ENCODE measurements at regions not wholly inside any gene's neighbourhood (a gene's known extent, or its start where the extent isn't known, plus 50 kb on each side); places are given as distances from the start of the nearest gene placed in this dataset.

DNA sequence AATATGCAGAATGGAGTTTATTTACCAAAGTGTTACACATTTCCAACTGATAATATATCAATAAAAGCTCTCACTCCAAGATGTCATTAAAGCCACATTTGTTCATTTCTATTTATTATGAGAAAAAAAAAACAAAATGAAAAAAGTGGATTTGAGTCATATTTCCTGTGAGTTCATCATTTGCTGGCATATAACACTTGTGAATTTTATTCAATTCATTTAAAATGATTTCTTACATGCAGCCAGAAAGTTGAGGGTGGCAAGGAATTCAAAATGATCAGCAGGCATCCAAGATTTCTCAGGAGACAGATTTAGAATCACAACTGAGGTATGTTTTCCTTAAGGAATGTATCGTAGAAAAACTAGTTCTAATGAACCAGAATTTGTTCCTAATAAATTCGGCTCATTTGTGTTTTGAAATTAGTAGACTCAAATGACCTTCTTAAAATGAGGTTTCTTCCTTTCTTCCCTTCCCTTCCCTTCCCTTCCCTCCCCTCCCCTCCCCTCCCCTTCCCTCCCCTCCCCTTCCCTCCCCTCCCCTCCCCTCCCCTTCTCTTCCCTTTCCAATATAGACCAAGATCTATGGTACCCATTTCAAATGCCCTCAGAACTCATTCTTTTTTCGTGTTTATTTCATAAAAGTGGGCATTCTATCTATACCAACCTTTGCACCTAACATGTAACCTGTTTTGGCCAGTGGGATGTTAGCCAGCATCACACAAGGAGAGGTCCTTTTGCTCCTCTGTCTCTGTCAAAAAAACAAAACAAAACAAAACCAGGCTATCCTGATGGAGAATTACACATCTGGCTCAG lies 357.9 kb upstream of the TSHZ2 start:
- intact Hi-C loops (cut with DNase I) = no loop called here
- TF ChIP-seq, protein P1, sequence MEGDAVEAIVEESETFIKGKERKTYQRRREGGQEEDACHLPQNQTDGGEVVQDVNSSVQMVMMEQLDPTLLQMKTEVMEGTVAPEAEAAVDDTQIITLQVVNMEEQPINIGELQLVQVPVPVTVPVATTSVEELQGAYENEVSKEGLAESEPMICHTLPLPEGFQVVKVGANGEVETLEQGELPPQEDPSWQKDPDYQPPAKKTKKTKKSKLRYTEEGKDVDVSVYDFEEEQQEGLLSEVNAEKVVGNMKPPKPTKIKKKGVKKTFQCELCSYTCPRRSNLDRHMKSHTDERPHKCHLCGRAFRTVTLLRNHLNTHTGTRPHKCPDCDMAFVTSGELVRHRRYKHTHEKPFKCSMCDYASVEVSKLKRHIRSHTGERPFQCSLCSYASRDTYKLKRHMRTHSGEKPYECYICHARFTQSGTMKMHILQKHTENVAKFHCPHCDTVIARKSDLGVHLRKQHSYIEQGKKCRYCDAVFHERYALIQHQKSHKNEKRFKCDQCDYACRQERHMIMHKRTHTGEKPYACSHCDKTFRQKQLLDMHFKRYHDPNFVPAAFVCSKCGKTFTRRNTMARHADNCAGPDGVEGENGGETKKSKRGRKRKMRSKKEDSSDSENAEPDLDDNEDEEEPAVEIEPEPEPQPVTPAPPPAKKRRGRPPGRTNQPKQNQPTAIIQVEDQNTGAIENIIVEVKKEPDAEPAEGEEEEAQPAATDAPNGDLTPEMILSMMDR (IDR thresholded peaks at IDR 0.05) = no peak
- Histone ChIP-seq H3K27ac (no peak overlapping the region), H3K4me3 (no peak overlapping the region), H3K9me3 (no peaks in the 10 kb centered on the region), H3K4me1 (no peaks in the 10 kb centered on the region), H3K36me3 (no peaks in the 10 kb centered on the region), H3K27me3 (no peaks in the 10 kb centered on the region)
- no peak for DNase-seq (ENCODE audit: low spot score in 2 of 2)

DNA sequence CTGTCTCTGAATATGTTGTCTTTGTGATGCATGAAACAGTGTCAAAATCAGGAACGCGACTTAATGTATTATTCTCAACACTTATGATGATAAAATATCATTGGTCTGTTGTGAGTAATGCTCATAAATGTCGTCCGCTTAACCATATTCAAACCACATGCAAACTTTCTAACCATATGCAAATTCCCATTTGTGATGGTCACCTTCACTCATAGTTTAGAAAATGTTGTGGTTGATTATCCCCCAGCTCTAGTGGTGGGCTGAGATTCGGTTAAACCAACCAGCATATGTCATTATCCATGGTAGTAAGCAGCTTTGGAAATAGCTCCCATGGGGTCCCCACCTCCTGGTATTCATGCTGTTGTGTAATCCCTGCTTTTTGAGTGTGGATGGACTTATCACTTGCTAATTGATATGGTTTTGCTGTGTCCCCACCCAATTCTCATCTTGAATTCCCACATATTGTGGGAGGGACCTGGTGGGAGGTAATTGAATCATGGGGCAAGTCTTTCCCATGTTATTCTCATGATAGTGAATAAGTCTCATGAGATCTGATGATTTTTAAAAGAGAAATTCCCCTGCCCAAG lies 360.0 kb upstream of the TSHZ2 start:
- H3K9me3 ChIP-seq = no peaks in the 10 kb centered on the region
- TF ChIP-seq, protein P1 (IDR thresholded peaks at IDR 0.05) = no peak
- intact Hi-C loops (cut with DNase I) = no loop called here
- no peak for DNase-seq (ENCODE audit: low spot score in 2 of 2)
- no peak overlapping the region for H3K27ac ChIP-seq
- H3K4me3 ChIP-seq = no peak overlapping the region
- H3K4me1 ChIP-seq = no peaks in the 10 kb centered on the region
- H3K27me3 ChIP-seq = no peaks in the 10 kb centered on the region
- no peaks in the 10 kb centered on the region for H3K36me3 ChIP-seq

DNA sequence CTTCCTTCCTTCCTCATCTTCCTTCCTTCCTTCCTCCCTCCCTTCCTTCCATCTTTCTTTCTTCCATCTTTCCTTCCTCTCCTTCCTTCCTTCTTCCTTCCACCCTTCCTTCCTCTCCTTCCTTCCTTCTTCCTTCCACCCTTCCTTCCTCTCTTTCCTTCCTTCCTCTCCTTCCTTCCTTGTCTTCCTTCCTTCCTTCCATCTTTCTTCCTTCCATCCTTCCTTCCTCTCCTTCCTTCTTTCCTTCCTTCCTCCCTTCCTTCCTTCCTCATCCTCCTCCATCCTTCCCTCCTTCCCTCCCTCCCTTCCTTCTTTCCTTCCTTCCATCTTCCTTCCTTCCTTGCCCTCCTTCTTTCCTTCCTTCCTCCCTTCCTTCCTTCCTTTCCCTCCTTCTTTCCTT lies 361.4 kb upstream of the TSHZ2 start:
- Histone ChIP-seq H3K9me3 (no peaks in the 10 kb centered on the region), H3K36me3 (no peaks in the 10 kb centered on the region), H3K27me3 (no peaks in the 10 kb centered on the region), H3K4me1 (no peaks in the 10 kb centered on the region), H3K4me3 (no peak overlapping the region), H3K27ac (no peak overlapping the region)
- DNase-seq (ENCODE audit: low spot score in 2 of 2) = no peak
- intact Hi-C loops (cut with DNase I) = no loop called here
- TF ChIP-seq, protein P1 (IDR thresholded peaks at IDR 0.05) = no peak

DNA sequence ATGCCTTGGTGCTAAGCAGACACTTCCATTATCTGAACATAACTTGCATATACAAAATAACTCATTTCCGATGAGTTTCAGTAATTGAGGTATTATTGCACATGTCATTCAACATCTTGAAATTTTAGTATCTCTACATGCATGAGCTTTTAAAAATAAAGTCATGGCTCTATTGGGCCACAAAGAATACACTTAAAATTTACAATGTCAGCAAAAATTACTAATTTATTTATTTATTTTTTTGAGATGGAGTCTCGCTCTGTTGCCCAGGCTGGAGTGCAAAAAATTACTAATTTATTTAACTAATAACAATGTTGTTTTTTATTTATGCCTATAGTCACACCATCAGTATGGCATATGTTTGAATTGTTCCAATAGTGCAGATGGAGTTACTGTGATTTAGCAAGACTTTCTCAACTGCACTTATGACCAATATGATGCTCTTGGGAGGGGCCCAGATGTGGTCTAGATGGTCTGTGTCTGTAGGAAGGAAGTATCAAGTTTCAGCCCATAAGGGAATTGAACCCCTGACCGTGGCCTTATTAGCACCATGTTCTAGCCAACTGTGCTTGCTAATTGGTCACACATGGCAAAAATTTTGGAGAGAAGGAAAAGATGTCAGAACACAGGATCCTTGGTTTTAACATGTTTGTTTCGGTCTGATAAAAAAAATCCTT lies 370.7 kb upstream of the TSHZ2 start:
- Histone ChIP-seq H3K27ac (no peak overlapping the region), H3K4me1 (no peaks in the 10 kb centered on the region), H3K36me3 (no peaks in the 10 kb centered on the region), H3K4me3 (no peak overlapping the region), H3K9me3 (no peaks in the 10 kb centered on the region), H3K27me3 (no peaks in the 10 kb centered on the region)
- intact Hi-C loops (cut with DNase I) = no loop called here
- TF ChIP-seq, protein P1 (IDR thresholded peaks at IDR 0.05) = no peak
- DNase-seq (ENCODE audit: low spot score in 2 of 2) = no peak

DNA sequence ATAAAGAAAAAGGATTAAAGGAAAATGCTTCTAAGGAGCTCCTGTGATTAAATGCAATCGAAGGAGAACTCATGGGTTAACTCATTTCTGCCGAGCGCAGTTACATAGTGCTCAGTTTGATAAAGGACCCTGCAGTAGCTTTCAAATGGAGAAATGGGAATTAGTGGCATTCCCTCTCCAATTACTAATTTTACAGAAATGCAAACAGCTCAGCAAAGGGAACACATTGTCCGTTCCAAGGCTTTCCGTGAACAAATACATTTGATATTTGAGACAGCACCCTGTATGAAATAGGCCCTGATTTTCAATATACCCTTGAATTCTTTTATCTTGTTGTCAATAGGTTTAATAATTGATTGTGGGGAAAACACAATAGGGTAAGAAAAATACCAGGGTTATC lies 375.9 kb upstream of the TSHZ2 start:
- H3K4me3 ChIP-seq = no peak overlapping the region
- H3K4me1 ChIP-seq = no peaks in the 10 kb centered on the region
- DNase-seq (ENCODE audit: low spot score in 2 of 2) = no peak
- no peaks in the 10 kb centered on the region for H3K27me3 ChIP-seq
- no peaks in the 10 kb centered on the region for H3K36me3 ChIP-seq
- no peaks in the 10 kb centered on the region for H3K9me3 ChIP-seq
- TF ChIP-seq, protein P1 (IDR thresholded peaks at IDR 0.05) = no peak
- intact Hi-C loops (cut with DNase I) = no loop called here
- H3K27ac ChIP-seq = no peak overlapping the region

All from ascending aorta (tissue), 2 donors.